GM20000 (cell line): ENCODE measurements at regions not wholly inside any gene's neighbourhood (a gene's known extent, or its start where the extent isn't known, plus 50 kb on each side); places are given as distances from the start of the nearest gene placed in this dataset.
"Not testable (repeated sequence)": the region's sequence is repeated elsewhere in the genome, so short reads cannot be mapped to it uniquely, and the experiment has no call there.

Experiments
- DNase-seq: peaks from one replicate; pipeline ENCODE4 v3.0.0; 2012; ENCODE audit warnings: low spot score
- TF ChIP-seq, protein P1 (sequence below): IDR thresholded peaks from 2 replicates; pipeline ENCODE4 v1.5.1; 2012; ENCODE audit warnings: mild to moderate bottlenecking, control low read depth; ENCODE audit errors: extremely low read depth, missing control alignments

GRCh38 chr7:35853194-35853593 is 52.3 kb downstream of the SEPTIN7 start:
- DNase-seq: not testable (repeated sequence)

- TF ChIP-seq, protein P1, sequence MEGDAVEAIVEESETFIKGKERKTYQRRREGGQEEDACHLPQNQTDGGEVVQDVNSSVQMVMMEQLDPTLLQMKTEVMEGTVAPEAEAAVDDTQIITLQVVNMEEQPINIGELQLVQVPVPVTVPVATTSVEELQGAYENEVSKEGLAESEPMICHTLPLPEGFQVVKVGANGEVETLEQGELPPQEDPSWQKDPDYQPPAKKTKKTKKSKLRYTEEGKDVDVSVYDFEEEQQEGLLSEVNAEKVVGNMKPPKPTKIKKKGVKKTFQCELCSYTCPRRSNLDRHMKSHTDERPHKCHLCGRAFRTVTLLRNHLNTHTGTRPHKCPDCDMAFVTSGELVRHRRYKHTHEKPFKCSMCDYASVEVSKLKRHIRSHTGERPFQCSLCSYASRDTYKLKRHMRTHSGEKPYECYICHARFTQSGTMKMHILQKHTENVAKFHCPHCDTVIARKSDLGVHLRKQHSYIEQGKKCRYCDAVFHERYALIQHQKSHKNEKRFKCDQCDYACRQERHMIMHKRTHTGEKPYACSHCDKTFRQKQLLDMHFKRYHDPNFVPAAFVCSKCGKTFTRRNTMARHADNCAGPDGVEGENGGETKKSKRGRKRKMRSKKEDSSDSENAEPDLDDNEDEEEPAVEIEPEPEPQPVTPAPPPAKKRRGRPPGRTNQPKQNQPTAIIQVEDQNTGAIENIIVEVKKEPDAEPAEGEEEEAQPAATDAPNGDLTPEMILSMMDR: no peak
- no peak for DNase-seq
These were observed 53.5 kb downstream of the SEPTIN7 start for GRCh38 chr7:35854311-35854710.

DNA sequence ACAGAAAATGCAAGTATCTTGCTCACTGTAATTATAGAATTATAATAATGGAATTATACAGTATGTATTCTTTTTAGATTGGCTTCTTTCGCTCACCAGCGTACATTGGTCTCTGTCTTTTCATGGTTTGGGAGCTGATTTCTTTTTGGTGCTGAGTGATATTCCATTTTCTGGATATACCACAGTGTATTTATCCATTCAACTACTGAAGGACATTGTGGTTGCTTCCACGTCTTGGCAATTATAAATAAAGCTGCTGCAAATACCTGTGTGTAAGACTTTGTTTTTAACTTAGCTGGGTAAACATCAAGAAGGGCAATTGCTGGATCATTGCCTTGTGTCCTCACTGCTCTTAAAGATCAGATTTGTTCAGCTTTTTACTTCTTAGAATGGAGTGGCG is 55.3 kb downstream of the SEPTIN7 start:
- TF ChIP-seq, protein P1: no peak
- no peak for DNase-seq

GRCh38 chr7:35860664-35861063 is 59.8 kb downstream of the SEPTIN7 start:
- no peak for DNase-seq
- TF ChIP-seq, protein P1: no peak

- DNase-seq: no peak
- TF ChIP-seq, protein P1: no peak
These were observed 64.4 kb downstream of the SEPTIN7 start for GRCh38 chr7:35865287-35865686.

DNA sequence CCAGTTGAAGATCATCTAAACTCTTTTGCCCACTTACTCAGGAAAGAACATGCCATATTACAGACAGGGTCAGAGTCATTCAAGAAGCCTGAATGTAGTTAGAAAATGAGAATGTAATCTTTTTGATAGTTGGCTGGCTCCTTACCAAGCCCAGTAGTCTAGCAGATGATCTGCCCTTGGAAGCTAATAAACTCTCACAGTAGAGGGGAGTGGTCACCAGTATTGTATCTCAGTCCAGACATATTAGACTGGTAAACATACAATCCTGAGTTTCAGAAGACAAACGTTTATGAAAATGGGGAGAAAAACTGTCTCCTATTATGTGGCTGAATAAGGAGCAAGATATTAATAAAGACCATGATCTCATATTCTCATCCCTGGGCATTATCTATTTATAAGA is 65.3 kb downstream of the SEPTIN7 start:
- no peak for DNase-seq
- TF ChIP-seq, protein P1: no peak

DNA sequence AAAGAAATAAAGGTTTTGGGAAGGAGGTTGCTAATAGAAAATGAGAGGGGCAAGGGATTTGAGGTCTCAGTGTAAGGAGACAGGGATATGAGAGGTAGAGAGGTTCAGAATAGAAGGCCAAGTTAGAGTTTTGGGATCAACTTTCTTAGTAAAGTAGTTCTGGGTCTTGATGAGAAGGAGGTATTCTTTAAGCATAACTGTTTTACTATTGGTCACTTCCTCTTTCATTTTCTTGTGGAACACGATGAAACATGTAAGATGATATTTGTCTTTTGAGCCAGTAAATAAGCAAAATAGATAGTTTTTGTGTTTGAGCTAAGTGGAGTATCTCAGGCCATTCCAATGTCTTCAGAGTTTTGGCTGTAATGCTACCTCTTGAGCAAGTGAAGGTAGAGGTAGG is 68.3 kb downstream of the SEPTIN7 start:
- DNase-seq: peak; percentile 8

- DNase-seq: no peak
- TF ChIP-seq, protein P1: no peak
These were observed 69.0 kb downstream of the SEPTIN7 start for GRCh38 chr7:35869810-35870209.

- no peak for DNase-seq
- TF ChIP-seq, protein P1: no peak
These were observed 71.0 kb downstream of the SEPTIN7 start for GRCh38 chr7:35871856-35872255.
